ENCODE measurements at regions not wholly inside any gene's neighbourhood (a gene's known extent, or its start where the extent isn't known, plus 50 kb on each side); places are given as distances from the start of the nearest gene placed in this dataset.

DNA sequence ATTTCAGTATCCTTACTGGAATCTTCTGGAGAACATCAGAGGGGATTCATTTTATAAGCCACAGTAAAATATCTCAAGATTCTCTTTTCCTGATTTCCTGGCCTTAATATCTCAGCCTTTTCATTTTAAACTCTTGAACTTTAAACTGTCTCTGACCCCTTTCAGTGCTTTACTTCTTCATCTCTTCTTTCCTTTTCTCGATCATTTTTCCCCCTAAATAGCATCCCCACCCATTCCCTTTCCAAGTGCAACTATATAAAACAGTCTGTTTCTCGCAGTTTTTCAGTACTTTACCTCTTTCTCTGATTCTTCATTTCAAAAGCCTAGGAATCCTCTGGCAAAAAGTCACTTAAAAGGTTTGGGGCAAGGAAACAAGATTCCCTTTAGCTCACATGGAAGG lies 80.5 kb downstream of the PALM2AKAP2 start:
- TF ChIP-seq, protein P1, sequence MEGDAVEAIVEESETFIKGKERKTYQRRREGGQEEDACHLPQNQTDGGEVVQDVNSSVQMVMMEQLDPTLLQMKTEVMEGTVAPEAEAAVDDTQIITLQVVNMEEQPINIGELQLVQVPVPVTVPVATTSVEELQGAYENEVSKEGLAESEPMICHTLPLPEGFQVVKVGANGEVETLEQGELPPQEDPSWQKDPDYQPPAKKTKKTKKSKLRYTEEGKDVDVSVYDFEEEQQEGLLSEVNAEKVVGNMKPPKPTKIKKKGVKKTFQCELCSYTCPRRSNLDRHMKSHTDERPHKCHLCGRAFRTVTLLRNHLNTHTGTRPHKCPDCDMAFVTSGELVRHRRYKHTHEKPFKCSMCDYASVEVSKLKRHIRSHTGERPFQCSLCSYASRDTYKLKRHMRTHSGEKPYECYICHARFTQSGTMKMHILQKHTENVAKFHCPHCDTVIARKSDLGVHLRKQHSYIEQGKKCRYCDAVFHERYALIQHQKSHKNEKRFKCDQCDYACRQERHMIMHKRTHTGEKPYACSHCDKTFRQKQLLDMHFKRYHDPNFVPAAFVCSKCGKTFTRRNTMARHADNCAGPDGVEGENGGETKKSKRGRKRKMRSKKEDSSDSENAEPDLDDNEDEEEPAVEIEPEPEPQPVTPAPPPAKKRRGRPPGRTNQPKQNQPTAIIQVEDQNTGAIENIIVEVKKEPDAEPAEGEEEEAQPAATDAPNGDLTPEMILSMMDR (IDR thresholded peaks at IDR 0.05; ENCODE audit: control extremely low read depth, extremely low read depth): no peak
- Histone ChIP-seq H3K4me3 (no peak overlapping the region), H3K9me3 (ENCODE audit: control insufficient read depth in 4 of 4, insufficient read depth in 3 of 4, low read length in 3 of 4) (no peaks in the 10 kb centered on the region), H3K27me3 (ENCODE audit: control insufficient read depth in 3 of 3, insufficient read depth in 3 of 3, low read length in 2 of 3) (no peaks in the 10 kb centered on the region), H3K9ac (ENCODE audit: insufficient read depth in 1 of 2, low read length in 2 of 2) (no peak overlapping the region), H3K27ac (ENCODE audit: low read depth in 1 of 2, low read length in 1 of 2) (peak overlapping the region in 1 of 2 donors; percentile 68), H3K36me3 (ENCODE audit: control insufficient read depth in 4 of 4, insufficient read depth in 4 of 4, low read length in 4 of 4) (no peaks in the 10 kb centered on the region), H3K4me1 (ENCODE audit: control insufficient read depth in 5 of 5, insufficient read depth in 5 of 5, low read length in 5 of 5) (peaks cover 2 to 62% (median 39%) of the 10 kb centered on the region in 5 donors)
- peak in 2 of 3 donors; percentile 25 to 41 for DNase-seq
- 66 to 77% methylated on average over 2 of the region's 2 CpGs for WGBS, 2 donors
- ATAC-seq (ENCODE audit: insufficient read depth, low FRiP score): no peak

DNA sequence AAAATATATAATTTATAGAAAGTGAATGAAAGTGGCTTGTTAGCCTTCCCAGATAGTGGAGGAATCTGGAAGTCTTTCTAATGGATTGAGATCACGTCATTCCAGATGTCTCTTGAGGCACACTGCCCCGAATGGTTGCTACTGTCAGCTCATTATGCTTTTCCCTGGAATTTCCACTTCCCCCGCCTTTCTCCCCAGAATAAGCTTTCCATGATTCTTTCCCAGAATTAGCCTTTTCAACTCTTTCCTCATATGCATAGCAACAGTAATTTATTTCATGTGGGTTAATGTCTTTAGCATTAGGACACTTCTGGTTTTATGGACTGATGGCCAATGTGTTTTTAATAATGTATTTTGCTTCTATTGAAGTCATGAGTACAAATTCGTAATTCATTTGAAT lies 81.5 kb downstream of the PALM2AKAP2 start:
- peak overlapping the region in 1 of 2 donors; percentile 33 for H3K9ac ChIP-seq (ENCODE audit: insufficient read depth in 1 of 2, low read length in 2 of 2)
- ATAC-seq (ENCODE audit: insufficient read depth, low FRiP score) (no peak), DNase-seq (peak; percentile 84 to 97 (median 96))
- 60 to 71% methylated on average over 4 of the region's 4 CpGs for WGBS, 2 donors
- TF ChIP-seq, protein P1 (IDR thresholded peaks at IDR 0.05; ENCODE audit: control extremely low read depth, extremely low read depth): no peak
- H3K27ac ChIP-seq (ENCODE audit: low read depth in 1 of 2, low read length in 1 of 2): peak overlapping the region in 1 of 2 donors; percentile 50
- no peak overlapping the region for H3K4me3 ChIP-seq
- H3K27me3 ChIP-seq (ENCODE audit: control insufficient read depth in 3 of 3, insufficient read depth in 3 of 3, low read length in 2 of 3): no peaks in the 10 kb centered on the region
- H3K9me3 ChIP-seq (ENCODE audit: control insufficient read depth in 4 of 4, insufficient read depth in 3 of 4, low read length in 3 of 4): no peaks in the 10 kb centered on the region
- peaks cover 2 to 53% (median 31%) of the 10 kb centered on the region in 5 donors for H3K4me1 ChIP-seq (ENCODE audit: control insufficient read depth in 5 of 5, insufficient read depth in 5 of 5, low read length in 5 of 5)
- no peaks in the 10 kb centered on the region for H3K36me3 ChIP-seq (ENCODE audit: control insufficient read depth in 4 of 4, insufficient read depth in 4 of 4, low read length in 4 of 4)

DNA sequence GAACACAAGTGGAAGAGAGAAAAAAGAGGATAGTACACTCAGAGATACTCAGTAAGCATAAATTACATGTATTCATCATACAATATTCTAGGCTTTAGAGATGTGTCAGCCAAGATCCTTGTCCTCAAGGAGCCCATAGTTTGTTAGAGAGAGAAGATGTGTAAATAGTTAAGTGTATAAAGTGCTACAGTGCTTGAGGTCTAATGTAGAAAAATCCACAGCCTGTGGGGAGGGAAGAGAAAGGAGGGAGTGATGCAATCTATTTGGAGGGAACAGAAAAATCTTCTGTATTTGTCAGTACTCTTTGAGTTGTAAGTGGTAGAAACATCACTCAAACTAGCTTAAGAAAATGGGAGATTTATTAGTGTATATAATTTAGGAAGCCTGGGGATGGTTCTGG lies 81.9 kb downstream of the PALM2AKAP2 start:
- no peaks in the 10 kb centered on the region for H3K27me3 ChIP-seq (ENCODE audit: control insufficient read depth in 3 of 3, insufficient read depth in 3 of 3, low read length in 2 of 3)
- TF ChIP-seq, protein P1 (IDR thresholded peaks at IDR 0.05; ENCODE audit: control extremely low read depth, extremely low read depth): no peak
- no peak overlapping the region for H3K4me3 ChIP-seq
- H3K36me3 ChIP-seq (ENCODE audit: control insufficient read depth in 4 of 4, insufficient read depth in 4 of 4, low read length in 4 of 4): no peaks in the 10 kb centered on the region
- H3K9me3 ChIP-seq (ENCODE audit: control insufficient read depth in 4 of 4, insufficient read depth in 3 of 4, low read length in 3 of 4): no peaks in the 10 kb centered on the region
- peak overlapping the region in 1 of 2 donors; percentile 24 for H3K9ac ChIP-seq (ENCODE audit: insufficient read depth in 1 of 2, low read length in 2 of 2)
- DNase-seq (peak in 1 of 3 donors; percentile 72), ATAC-seq (ENCODE audit: insufficient read depth, low FRiP score) (no peak)
- H3K27ac ChIP-seq (ENCODE audit: low read depth in 1 of 2, low read length in 1 of 2): peak overlapping the region in 1 of 2 donors; percentile 50
- H3K4me1 ChIP-seq (ENCODE audit: control insufficient read depth in 5 of 5, insufficient read depth in 5 of 5, low read length in 5 of 5): peaks cover 2 to 48% (median 27%) of the 10 kb centered on the region in 5 donors

DNA sequence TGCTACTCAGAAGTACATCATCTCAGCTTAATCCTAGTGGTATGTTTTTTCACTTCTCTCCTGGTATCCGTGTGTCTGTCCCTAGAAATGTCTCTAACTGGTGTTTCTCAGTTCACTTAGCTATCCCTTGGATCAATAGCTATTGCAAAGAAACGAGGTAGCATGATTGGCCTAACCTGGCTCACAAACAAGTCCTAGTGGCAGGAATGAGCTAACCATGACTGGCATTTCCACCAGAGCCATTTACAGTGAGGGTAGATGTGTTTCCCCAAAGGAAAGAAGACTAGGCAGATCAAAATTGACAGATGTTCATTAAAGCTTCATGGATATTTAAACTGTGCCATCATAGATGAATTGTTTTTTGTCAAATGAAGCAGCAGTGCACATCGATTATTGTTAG lies 82.5 kb downstream of the PALM2AKAP2 start:
- no peaks in the 10 kb centered on the region for H3K27me3 ChIP-seq (ENCODE audit: control insufficient read depth in 3 of 3, insufficient read depth in 3 of 3, low read length in 2 of 3)
- peak overlapping the region in 1 of 2 donors; percentile 14 for H3K9ac ChIP-seq (ENCODE audit: insufficient read depth in 1 of 2, low read length in 2 of 2)
- H3K4me1 ChIP-seq (ENCODE audit: control insufficient read depth in 5 of 5, insufficient read depth in 5 of 5, low read length in 5 of 5): peaks cover 2 to 47% (median 24%) of the 10 kb centered on the region in 5 donors
- TF ChIP-seq, protein P1 (IDR thresholded peaks at IDR 0.05; ENCODE audit: control extremely low read depth, extremely low read depth): no peak
- no peaks in the 10 kb centered on the region for H3K9me3 ChIP-seq (ENCODE audit: control insufficient read depth in 4 of 4, insufficient read depth in 3 of 4, low read length in 3 of 4)
- H3K4me3 ChIP-seq: no peak overlapping the region
- ATAC-seq (ENCODE audit: insufficient read depth, low FRiP score): no peak
- 77 to 82% methylated on average over 3 of the region's 3 CpGs for WGBS, 2 donors
- H3K36me3 ChIP-seq (ENCODE audit: control insufficient read depth in 4 of 4, insufficient read depth in 4 of 4, low read length in 4 of 4): no peaks in the 10 kb centered on the region
- peak overlapping the region in 1 of 2 donors; percentile 50 for H3K27ac ChIP-seq (ENCODE audit: low read depth in 1 of 2, low read length in 1 of 2)
- DNase-seq: no peak

Data from lung (tissue), 11 donors.